Vagina (tissue), 2 donors: ENCODE measurements at regions not wholly inside any gene's neighbourhood (a gene's known extent, or its start where the extent isn't known, plus 50 kb on each side); places are given as distances from the start of the nearest gene placed in this dataset.

Experiments
- CTCF ChIP-seq, 3 experiments: fragments of 450-650 bp in 2 of 3; fragments of 200-600 bp in 1 of 3; sonication (generic) in 1 of 3; IDR thresholded peaks; one replicate each; pipeline ENCODE4 v1.5.1; 2017 to 2019; ENCODE audit warnings: antibody characterized with exemption in 3 of 3, mild to moderate bottlenecking in 2 of 3, moderate library complexity in 2 of 3
- POLR2A ChIP-seq, 2 donors: fragments of 450-650 bp; IDR thresholded peaks; one replicate each; pipeline ENCODE4 v1.6.1; 2017; ENCODE audit warnings: antibody characterized with exemption in 2 of 2, mild to moderate bottlenecking in 2 of 2, moderate library complexity in 2 of 2
- POLR2AphosphoS5 ChIP-seq, 2 donors: sonication (generic); formaldehyde crosslinking; IDR thresholded peaks; one replicate each; pipeline ENCODE4 v1.9.0; 2017; ENCODE audit warnings: antibody characterized with exemption in 2 of 2, mild to moderate bottlenecking in 2 of 2, low read depth in 1 of 2; ENCODE audit not compliant: insufficient read depth in 1 of 2

- TF ChIP-seq CTCF (IDR thresholded peaks at IDR 0.05) (no peak), POLR2A (IDR thresholded peaks at IDR 0.05) (no peak), POLR2AphosphoS5 (IDR thresholded peaks at IDR 0.05; ENCODE audit: insufficient read depth in 1 of 2, low read depth in 1 of 2) (no peak)
Measured at GRCh38 chr3:22966349-22966748, 236.8 kb upstream of the UBE2E2 start.
